Lower leg skin (tissue), 3 donors: ENCODE measurements at regions not wholly inside any gene's neighbourhood (a gene's known extent, or its start where the extent isn't known, plus 50 kb on each side); places are given as distances from the start of the nearest gene placed in this dataset.

Experiments used
- POLR2A ChIP-seq, 2 donors: fragments of 450-650 bp; IDR thresholded peaks; one replicate each; pipeline ENCODE4 v1.6.1; 2016 to 2017; ENCODE audit warnings: antibody characterized with exemption in 2 of 2, mild to moderate bottlenecking in 1 of 2, moderate library complexity in 1 of 2
- TF ChIP-seq, protein P1 (sequence below), 3 donors: fragments of 450-650 bp; IDR thresholded peaks; one replicate each; pipeline ENCODE4 v1.5.1; 2016; ENCODE audit warnings: antibody characterized with exemption in 3 of 3, mild to moderate bottlenecking in 3 of 3, moderate library complexity in 2 of 3

DNA sequence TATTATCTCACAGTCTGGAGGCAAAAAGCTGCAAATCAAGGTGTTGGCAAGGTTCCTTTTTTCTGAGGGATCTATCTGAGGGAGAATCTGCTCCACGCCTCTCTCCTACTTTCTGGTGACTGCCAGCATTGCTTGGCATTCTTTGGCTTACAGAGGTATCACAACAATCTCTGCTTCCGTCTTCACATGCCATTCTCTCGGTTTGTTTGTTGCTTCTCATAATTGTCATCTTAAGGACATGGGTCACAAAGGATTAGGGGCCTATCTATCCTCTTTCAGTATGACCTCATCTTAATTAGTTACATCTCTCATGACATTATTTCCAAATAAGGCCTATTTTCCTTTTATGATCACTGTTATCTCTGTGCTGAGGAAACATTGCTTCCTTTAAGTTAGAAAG lies 345.0 kb downstream of the FOXG1 start:
- TF ChIP-seq, protein P1, sequence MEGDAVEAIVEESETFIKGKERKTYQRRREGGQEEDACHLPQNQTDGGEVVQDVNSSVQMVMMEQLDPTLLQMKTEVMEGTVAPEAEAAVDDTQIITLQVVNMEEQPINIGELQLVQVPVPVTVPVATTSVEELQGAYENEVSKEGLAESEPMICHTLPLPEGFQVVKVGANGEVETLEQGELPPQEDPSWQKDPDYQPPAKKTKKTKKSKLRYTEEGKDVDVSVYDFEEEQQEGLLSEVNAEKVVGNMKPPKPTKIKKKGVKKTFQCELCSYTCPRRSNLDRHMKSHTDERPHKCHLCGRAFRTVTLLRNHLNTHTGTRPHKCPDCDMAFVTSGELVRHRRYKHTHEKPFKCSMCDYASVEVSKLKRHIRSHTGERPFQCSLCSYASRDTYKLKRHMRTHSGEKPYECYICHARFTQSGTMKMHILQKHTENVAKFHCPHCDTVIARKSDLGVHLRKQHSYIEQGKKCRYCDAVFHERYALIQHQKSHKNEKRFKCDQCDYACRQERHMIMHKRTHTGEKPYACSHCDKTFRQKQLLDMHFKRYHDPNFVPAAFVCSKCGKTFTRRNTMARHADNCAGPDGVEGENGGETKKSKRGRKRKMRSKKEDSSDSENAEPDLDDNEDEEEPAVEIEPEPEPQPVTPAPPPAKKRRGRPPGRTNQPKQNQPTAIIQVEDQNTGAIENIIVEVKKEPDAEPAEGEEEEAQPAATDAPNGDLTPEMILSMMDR (IDR thresholded peaks at IDR 0.05): no peak
- no peak for TF ChIP-seq POLR2A (IDR thresholded peaks at IDR 0.05)
